ENCODE measurements at regions not wholly inside any gene's neighbourhood (a gene's known extent, or its start where the extent isn't known, plus 50 kb on each side); places are given as distances from the start of the nearest gene placed in this dataset.

- TF ChIP-seq POLR2A (IDR thresholded peaks at IDR 0.05) (no peak), POLR2AphosphoS5 (IDR thresholded peaks at IDR 0.05) (no peak)
These were observed 365.7 kb downstream of the TNS1 start for GRCh38 chr2:217636991-217637561.
